B cell (primary cell): ENCODE measurements at regions not wholly inside any gene's neighbourhood (a gene's known extent, or its start where the extent isn't known, plus 50 kb on each side); places are given as distances from the start of the nearest gene placed in this dataset.
"Not testable (repeated sequence)": the region's sequence is repeated elsewhere in the genome, so short reads cannot be mapped to it uniquely, and the experiment has no call there.

ENCODE experiments used
- CTCF ChIP-seq: fragments of 200-600 bp; IDR thresholded peaks from one replicate; pipeline ENCODE4 v1.8.0; 2022; ENCODE audit warnings: antibody characterized with exemption, mild to moderate bottlenecking
- EZH2 ChIP-seq: IDR thresholded peaks from 2 replicates; pipeline ENCODE4 v1.6.1; 2012; ENCODE audit warnings: borderline replicate concordance, low read depth, mild to moderate bottlenecking, moderate library complexity, low read length; ENCODE audit not compliant: insufficient read depth, poor library complexity, severe bottlenecking

- TF ChIP-seq CTCF, EZH2: not testable (repeated sequence)
Observed at GRCh38 chr15:99790751-99791150, 57.5 kb upstream of the LYSMD4 start.
